ENCODE measurements at regions not wholly inside any gene's neighbourhood (a gene's known extent, or its start where the extent isn't known, plus 50 kb on each side); places are given as distances from the start of the nearest gene placed in this dataset.

DNA sequence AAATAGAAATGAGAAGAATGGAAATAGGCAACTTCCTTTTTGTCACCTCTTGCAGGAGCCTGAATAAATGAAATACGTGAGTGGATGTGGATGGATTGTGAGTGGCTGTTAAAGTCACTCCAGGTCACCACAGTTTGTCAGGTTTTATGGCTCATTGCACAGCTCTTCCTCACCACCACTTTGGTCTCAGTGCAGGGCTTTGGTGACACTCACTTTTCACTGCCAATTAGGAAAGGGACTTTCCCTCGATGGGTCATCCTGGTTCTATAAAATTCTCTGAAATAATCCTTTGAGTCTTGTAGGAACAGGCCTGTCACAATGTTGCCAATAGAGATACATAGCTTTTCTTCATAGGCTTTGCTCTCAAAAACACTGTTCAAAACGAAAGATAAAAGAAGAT lies 172.4 kb upstream of the C11orf87 start:
- TF ChIP-seq, protein P1, sequence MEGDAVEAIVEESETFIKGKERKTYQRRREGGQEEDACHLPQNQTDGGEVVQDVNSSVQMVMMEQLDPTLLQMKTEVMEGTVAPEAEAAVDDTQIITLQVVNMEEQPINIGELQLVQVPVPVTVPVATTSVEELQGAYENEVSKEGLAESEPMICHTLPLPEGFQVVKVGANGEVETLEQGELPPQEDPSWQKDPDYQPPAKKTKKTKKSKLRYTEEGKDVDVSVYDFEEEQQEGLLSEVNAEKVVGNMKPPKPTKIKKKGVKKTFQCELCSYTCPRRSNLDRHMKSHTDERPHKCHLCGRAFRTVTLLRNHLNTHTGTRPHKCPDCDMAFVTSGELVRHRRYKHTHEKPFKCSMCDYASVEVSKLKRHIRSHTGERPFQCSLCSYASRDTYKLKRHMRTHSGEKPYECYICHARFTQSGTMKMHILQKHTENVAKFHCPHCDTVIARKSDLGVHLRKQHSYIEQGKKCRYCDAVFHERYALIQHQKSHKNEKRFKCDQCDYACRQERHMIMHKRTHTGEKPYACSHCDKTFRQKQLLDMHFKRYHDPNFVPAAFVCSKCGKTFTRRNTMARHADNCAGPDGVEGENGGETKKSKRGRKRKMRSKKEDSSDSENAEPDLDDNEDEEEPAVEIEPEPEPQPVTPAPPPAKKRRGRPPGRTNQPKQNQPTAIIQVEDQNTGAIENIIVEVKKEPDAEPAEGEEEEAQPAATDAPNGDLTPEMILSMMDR (IDR thresholded peaks at IDR 0.05; ENCODE audit: unreplicated experiment): no peak
- no peaks in the 10 kb centered on the region for H3K36me3 Mint-ChIP-seq (ENCODE audit: insufficient read depth)
- no peak for DNase-seq (ENCODE audit: low spot score, unreplicated experiment)
- H3K27ac Mint-ChIP-seq: no peak overlapping the region
- no peak overlapping the region for H3K4me3 Mint-ChIP-seq (ENCODE audit: low read depth)
- peaks cover 6% of the 10 kb centered on the region for H3K27me3 Mint-ChIP-seq
- no peaks in the 10 kb centered on the region for H3K4me1 Mint-ChIP-seq (ENCODE audit: low read depth)
- H3K9me3 Mint-ChIP-seq (ENCODE audit: low read depth): peaks cover 3% of the 10 kb centered on the region

DNA sequence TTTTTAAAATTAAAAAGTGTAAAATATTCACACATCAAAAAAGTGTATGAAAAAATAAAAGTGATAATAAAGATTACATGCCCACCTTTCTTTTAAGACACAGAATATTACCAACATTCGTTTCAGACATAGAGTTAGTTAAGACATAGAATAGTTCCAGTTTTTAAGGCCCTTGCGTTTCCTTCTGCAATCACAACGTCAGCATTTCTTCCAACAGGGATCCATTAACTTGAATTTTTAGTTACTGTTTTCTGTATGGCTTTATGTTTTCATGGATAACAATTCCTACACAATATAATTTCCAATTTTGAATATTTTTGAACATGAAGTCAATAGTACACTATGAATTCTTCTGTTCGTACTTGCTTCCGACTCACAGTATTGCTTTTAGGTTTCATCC lies 170.8 kb upstream of the C11orf87 start:
- H3K27ac Mint-ChIP-seq: no peak overlapping the region
- H3K36me3 Mint-ChIP-seq (ENCODE audit: insufficient read depth): no peaks in the 10 kb centered on the region
- TF ChIP-seq, protein P1 (IDR thresholded peaks at IDR 0.05; ENCODE audit: unreplicated experiment): no peak
- H3K9me3 Mint-ChIP-seq (ENCODE audit: low read depth): peaks cover 6% of the 10 kb centered on the region
- peaks cover 6% of the 10 kb centered on the region for H3K27me3 Mint-ChIP-seq
- no peak overlapping the region for H3K4me3 Mint-ChIP-seq (ENCODE audit: low read depth)
- H3K4me1 Mint-ChIP-seq (ENCODE audit: low read depth): no peaks in the 10 kb centered on the region
- DNase-seq (ENCODE audit: low spot score, unreplicated experiment): no peak

DNA sequence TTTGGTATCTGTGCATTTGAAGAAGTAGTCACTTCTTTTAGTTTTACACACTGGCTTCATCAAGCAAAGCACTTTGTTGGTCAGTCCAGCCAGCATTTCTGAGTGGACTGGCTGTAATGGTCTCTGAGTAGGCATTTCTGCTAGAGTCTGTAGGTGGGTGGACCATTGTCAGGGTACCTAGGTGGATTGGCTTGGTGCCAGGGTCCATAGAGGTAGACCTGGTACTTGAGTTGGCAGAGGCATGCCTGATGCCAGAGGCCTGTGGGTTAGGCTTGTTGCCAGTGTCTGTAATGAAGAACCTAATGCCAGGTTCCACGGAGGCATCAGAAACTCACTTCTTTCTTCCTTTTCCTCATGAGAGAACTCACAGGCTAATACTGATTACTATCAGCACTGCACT lies 157.9 kb upstream of the C11orf87 start:
- H3K27me3 Mint-ChIP-seq: peaks cover 3% of the 10 kb centered on the region
- H3K4me3 Mint-ChIP-seq (ENCODE audit: low read depth): no peak overlapping the region

DNA sequence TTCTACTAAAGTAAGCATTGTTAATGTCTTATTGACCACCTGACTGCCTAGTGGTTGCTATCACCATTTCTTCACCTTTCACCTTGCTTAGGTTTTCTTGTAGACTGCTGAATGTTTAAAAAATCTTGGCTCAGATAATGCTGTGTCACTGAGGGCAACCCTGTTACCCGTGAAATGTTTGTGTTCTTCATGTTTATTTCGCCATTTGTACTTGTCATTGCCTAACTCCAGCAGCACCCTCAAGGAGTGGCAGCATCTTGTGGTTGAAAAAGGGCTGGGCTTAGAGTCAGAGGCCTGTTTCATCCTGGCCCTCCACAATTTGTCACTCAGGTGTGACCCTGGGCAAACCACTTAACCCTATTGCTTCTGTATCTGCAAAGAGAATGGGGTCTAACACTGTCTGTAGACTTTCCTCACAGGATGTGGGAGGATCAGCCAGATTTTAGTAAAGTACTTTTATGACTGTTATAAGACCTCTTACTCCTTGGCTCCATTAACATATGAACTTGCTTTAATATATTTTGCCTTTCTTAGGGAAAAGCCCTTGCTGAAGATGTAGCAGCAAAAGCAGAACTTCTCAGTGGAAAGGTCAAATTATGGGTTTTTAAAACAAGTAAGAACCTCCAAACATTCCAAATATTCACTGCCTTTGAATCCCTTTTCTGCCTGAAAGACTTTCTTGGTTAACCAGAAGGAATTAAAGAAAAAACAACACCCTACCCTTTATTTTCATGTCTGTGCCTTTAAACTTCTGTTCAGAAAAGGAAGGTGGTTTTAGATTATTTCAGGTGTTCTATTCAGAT lies 154.5 kb upstream of the C11orf87 start:
- Mint-ChIP-seq H3K27me3 (peaks cover 7% of the 10 kb centered on the region), H3K9me3 (ENCODE audit: low read depth) (peaks cover 26% of the 10 kb centered on the region), H3K4me3 (ENCODE audit: low read depth) (no peak overlapping the region), H3K36me3 (ENCODE audit: insufficient read depth) (peaks cover 9% of the 10 kb centered on the region), H3K27ac (no peak overlapping the region), H3K4me1 (ENCODE audit: low read depth) (peaks cover 14% of the 10 kb centered on the region)
- TF ChIP-seq, protein P1 (IDR thresholded peaks at IDR 0.05; ENCODE audit: unreplicated experiment): no peak
- DNase-seq (ENCODE audit: low spot score, unreplicated experiment): no peak

More for the DNA sequence above, 157.9 kb upstream of the C11orf87 start:
- Mint-ChIP-seq H3K4me1 (ENCODE audit: low read depth) (peaks cover 12% of the 10 kb centered on the region), H3K27ac (no peak overlapping the region), H3K36me3 (ENCODE audit: insufficient read depth) (peaks cover 6% of the 10 kb centered on the region), H3K9me3 (ENCODE audit: low read depth) (peaks cover 24% of the 10 kb centered on the region)
- no peak for DNase-seq (ENCODE audit: low spot score, unreplicated experiment)
- TF ChIP-seq, protein P1 (IDR thresholded peaks at IDR 0.05; ENCODE audit: unreplicated experiment): no peak

DNA sequence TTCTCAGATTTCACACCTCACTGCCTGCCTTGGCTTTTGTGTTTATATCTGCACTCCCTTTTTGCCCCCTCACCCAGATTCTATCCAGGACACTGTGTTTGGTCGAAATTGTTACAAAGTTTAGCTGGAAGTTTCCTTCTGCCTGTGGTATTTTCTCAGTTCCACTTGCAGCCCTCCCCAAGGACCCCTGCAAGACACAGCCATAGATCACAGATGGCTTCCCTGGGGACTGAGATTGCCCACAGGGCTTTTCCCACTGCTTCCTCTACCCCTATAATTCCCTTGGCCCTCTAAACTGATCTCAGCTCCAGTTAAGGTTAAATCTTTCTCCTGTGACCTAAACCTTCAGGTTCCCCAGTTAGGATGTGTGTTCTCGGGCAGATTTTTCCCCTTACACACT lies 146.1 kb upstream of the C11orf87 start:
- peaks cover 39% of the 10 kb centered on the region for H3K9me3 Mint-ChIP-seq (ENCODE audit: low read depth)
- H3K4me3 Mint-ChIP-seq (ENCODE audit: low read depth): no peak overlapping the region
- no peak overlapping the region for H3K27ac Mint-ChIP-seq
- H3K27me3 Mint-ChIP-seq: peaks cover 6% of the 10 kb centered on the region
- peaks cover 6% of the 10 kb centered on the region for H3K4me1 Mint-ChIP-seq (ENCODE audit: low read depth)
- peaks cover 7% of the 10 kb centered on the region for H3K36me3 Mint-ChIP-seq (ENCODE audit: insufficient read depth)
- no peak for DNase-seq (ENCODE audit: low spot score, unreplicated experiment)
- TF ChIP-seq, protein P1 (IDR thresholded peaks at IDR 0.05; ENCODE audit: unreplicated experiment): no peak

Measured in progenitor cell of endocrine pancreas (in vitro differentiated cells).